HepG2 (cell line): ENCODE measurements at regions not wholly inside any gene's neighbourhood (a gene's known extent, or its start where the extent isn't known, plus 50 kb on each side); places are given as distances from the start of the nearest gene placed in this dataset.

Source experiments
- CBX5 ChIP-seq: sonication (generic); formaldehyde crosslinking; IDR thresholded peaks from 2 replicates; pipeline ENCODE4 v1.4.0; 2020; ENCODE audit warnings: missing genetic modification reagents, borderline replicate concordance
- CTCF ChIP-seq: sonication (generic); formaldehyde crosslinking; IDR thresholded peaks from 2 replicates; pipeline ENCODE4 v1.5.0; 2020; ENCODE audit warnings: mild to moderate bottlenecking, missing genetic modification reagents, moderate library complexity
- EP300 ChIP-seq, 3 experiments: sonication (generic) in 1 of 3; formaldehyde crosslinking in 1 of 3; IDR thresholded peaks; 2 replicates each; pipeline versions ENCODE4 v1.5.1 to v1.6.1; 2011 to 2020; ENCODE audit warnings: low read depth in 2 of 3, low read length in 2 of 3, borderline replicate concordance in 1 of 3, improper control_type of control experiment in 1 of 3, mild to moderate bottlenecking in 1 of 3, missing genetic modification reagents in 1 of 3, moderate library complexity in 1 of 3
- FOXK2 ChIP-seq: fragments of 450-650 bp; IDR thresholded peaks from 2 replicates; pipeline ENCODE4 v1.6.1; 2016
- HNF4G ChIP-seq, 2 experiments: sonication (generic) in 1 of 2; formaldehyde crosslinking in 1 of 2; IDR thresholded peaks; 2 replicates each; pipeline versions ENCODE4 v1.4.0 to v1.6.1; 2011 to 2020; ENCODE audit warnings: borderline replicate concordance in 2 of 2, low read depth in 2 of 2, mild to moderate bottlenecking in 2 of 2, low read length in 1 of 2, missing genetic modification reagents in 1 of 2, moderate library complexity in 1 of 2
- POLR2A ChIP-seq, 2 experiments: IDR thresholded peaks; 2 replicates each; pipeline ENCODE4 v1.6.1; 2011; ENCODE audit warnings: low read depth in 2 of 2, low read length in 2 of 2, mild to moderate bottlenecking in 1 of 2, moderate library complexity in 1 of 2; ENCODE audit not compliant: insufficient read depth in 1 of 2
- RERE ChIP-seq: IDR thresholded peaks from 2 replicates; pipeline ENCODE4 v1.6.1; 2016; ENCODE audit warnings: low read depth, missing genetic modification reagents, missing compliant biosample characterization
- SMAD3 ChIP-seq: sonication (generic); formaldehyde crosslinking; IDR thresholded peaks from 2 replicates; pipeline ENCODE4 v1.4.0; 2020; ENCODE audit warnings: missing genetic modification reagents
- TAF1 ChIP-seq: sonication (generic); formaldehyde crosslinking; IDR thresholded peaks from 2 replicates; pipeline ENCODE4 v1.4.0; 2020; ENCODE audit warnings: missing genetic modification reagents
- ZBTB7A ChIP-seq: sonication (generic); formaldehyde crosslinking; IDR thresholded peaks from 2 replicates; pipeline ENCODE4 v1.8.0; 2022; ENCODE audit warnings: mild to moderate bottlenecking, missing genetic modification reagents
- ZHX1 ChIP-seq: sonication (generic); formaldehyde crosslinking; IDR thresholded peaks from 2 replicates; pipeline ENCODE4 v1.8.1; 2022; ENCODE audit warnings: low read depth, mild to moderate bottlenecking, missing genetic modification reagents
- ZNF318 ChIP-seq: sonication (generic); formaldehyde crosslinking; IDR thresholded peaks from 2 replicates; pipeline ENCODE4 v1.4.0; 2020; ENCODE audit warnings: mild to moderate bottlenecking, missing genetic modification reagents
- ZNF672 ChIP-seq: sonication (generic); formaldehyde crosslinking; IDR thresholded peaks from 2 replicates; pipeline ENCODE4 v1.8.1; 2022; ENCODE audit warnings: missing genetic modification reagents
- ZNF776 ChIP-seq: sonication (generic); formaldehyde crosslinking; IDR thresholded peaks from 2 replicates; pipeline ENCODE4 v1.4.0; 2020; ENCODE audit warnings: mild to moderate bottlenecking, missing genetic modification reagents

GRCh38 chr5:162410365-162410764 is 342.8 kb downstream of the GABRG2 start:
- TF ChIP-seq CBX5 (no peak), ZBTB7A (CRISPR knock-in tag) (no peak), SMAD3 (CRISPR knock-in tag) (no peak), FOXK2 (no peak), ZNF672 (no peak), ZNF776 (CRISPR knock-in tag) (no peak), EP300 (IDR thresholded peaks at IDR 0.05; ENCODE audit: low read depth in 2 of 2, low read length in 2 of 2) (no peak), EP300 (CRISPR knock-in tag; IDR thresholded peaks at IDR 0.05; ENCODE audit: borderline replicate concordance) (no peak), RERE (CRISPR knock-in tag) (no peak), HNF4G (IDR thresholded peaks at IDR 0.05; ENCODE audit: borderline replicate concordance, low read depth, low read length) (no peak), HNF4G (CRISPR knock-in tag; IDR thresholded peaks at IDR 0.05; ENCODE audit: borderline replicate concordance, low read depth) (no peak), ZHX1 (no peak), POLR2A (IDR thresholded peaks at IDR 0.05; ENCODE audit: insufficient read depth in 1 of 2, low read depth in 2 of 2, low read length in 2 of 2) (no peak), ZNF318 (no peak), CTCF (CRISPR knock-in tag) (no peak), TAF1 (CRISPR knock-in tag) (no peak)
